A549 (cell line): ENCODE measurements at regions not wholly inside any gene's neighbourhood (a gene's known extent, or its start where the extent isn't known, plus 50 kb on each side); places are given as distances from the start of the nearest gene placed in this dataset.

ENCODE experiments used
- ATAC-seq, 2 experiments: fragments of 200-7000 bp in 1 of 2; fragments of >200 bp in 1 of 2; cut with Nextera tagmentation in 1 of 2; cut with Tn5 transposase in 1 of 2; 3 replicates each; pipeline versions ENCODE4 v1.8.0 to v1.9.1; 2018 to 2020; ENCODE audit warnings: mild to moderate bottlenecking in 1 of 2, moderate library complexity in 1 of 2
- CTCF ChIA-PET: fragments of 300-600 bp; sonication (Branson Sonifier 250); formaldehyde crosslinking; extraction: SDS; loops from one replicate; lab custom pipeline; 2021; ENCODE audit warnings: antibody characterized with exemption, inconsistent platforms; lab: Yijun Ruan, JAX
- POLR2A ChIA-PET: fragments of 350-600 bp; formaldehyde crosslinking; extraction: SDS; loops from one replicate; lab custom pipeline; 2021; ENCODE audit warnings: antibody characterized with exemption, inconsistent platforms; lab: Yijun Ruan, JAX
- DNase-seq, 2 experiments: peaks; one replicate each; pipeline versions ENCODE4 v3.0.0 to v3.0.0-alpha.2; 2011 to 2016; ENCODE audit warnings: low read depth in 1 of 2, low spot score in 1 of 2
- FAIRE-seq: peaks from 2 replicates; lab custom pipeline; 2011; peaks lifted over from hg19 to GRCh38; lab: Jason Lieb, UNC
- H3K27ac ChIP-seq, 2 experiments: fragments of >200 bp; sonication (Bioruptor Twin); formaldehyde crosslinking; 3 replicates each; pipeline ENCODE4 v1.5.1; 2016 to 2017
- H3K4me1 ChIP-seq: fragments of >200 bp; sonication (Bioruptor Twin); formaldehyde crosslinking; 3 replicates; pipeline ENCODE4 v1.6.1; 2016
- H3K4me2 ChIP-seq: fragments of >200 bp; sonication (Bioruptor Twin); formaldehyde crosslinking; 3 replicates; pipeline ENCODE4 v1.6.1; 2016
- H3K4me3 ChIP-seq: fragments of >200 bp; sonication (Bioruptor Twin); formaldehyde crosslinking; 3 replicates; pipeline ENCODE4 v1.5.1; 2016
- H3K9me3 ChIP-seq: fragments of >200 bp; sonication (Bioruptor Twin); formaldehyde crosslinking; 3 replicates; pipeline ENCODE4 v1.6.1; 2016
- BHLHE40 ChIP-seq: IDR thresholded peaks from 2 replicates; pipeline ENCODE4 v1.6.1; 2012; ENCODE audit warnings: low read depth, low read length, inconsistent platforms
- CEBPB ChIP-seq, 2 experiments: fragments of >200 bp in 1 of 2; sonication (Bioruptor Twin) in 1 of 2; formaldehyde crosslinking in 1 of 2; IDR thresholded peaks; 2 replicates each; pipeline ENCODE4 v1.6.1; 2012 to 2016
- EHF ChIP-seq: fragments of 250-450 bp; sonication (Bioruptor Pico); IDR thresholded peaks from 2 replicates; pipeline ENCODE4 v1.5.0; 2020; ENCODE audit warnings: mild to moderate bottlenecking
- EHMT2 ChIP-seq: fragments of 200-600 bp; sonication (generic); IDR thresholded peaks from 2 replicates; pipeline ENCODE4 v1.6.1; 2016; ENCODE audit warnings: antibody characterized with exemption, low read depth, mild to moderate bottlenecking, moderate library complexity
- FOSB ChIP-seq: fragments of 250-450 bp; sonication (Bioruptor Pico); IDR thresholded peaks from 2 replicates; pipeline ENCODE4 v1.5.0; 2020; ENCODE audit warnings: mild to moderate bottlenecking, moderate library complexity
- HDAC2 ChIP-seq: fragments of 200-600 bp; sonication (generic); IDR thresholded peaks from 2 replicates; pipeline ENCODE4 v1.6.1; 2016
- HES2 ChIP-seq: fragments of >200 bp; sonication (Bioruptor Twin); formaldehyde crosslinking; IDR thresholded peaks from 2 replicates; pipeline ENCODE4 v1.6.1; 2016
- HEYL ChIP-seq: fragments of 250-450 bp; sonication (Bioruptor Pico); IDR thresholded peaks from 2 replicates; pipeline ENCODE4 v1.8.0; 2021; ENCODE audit warnings: mild to moderate bottlenecking, moderate library complexity
- JUNB ChIP-seq: fragments of >200 bp; sonication (Bioruptor Twin); formaldehyde crosslinking; IDR thresholded peaks from 2 replicates; pipeline ENCODE4 v1.6.1; 2016
- MAFK ChIP-seq: fragments of 450-650 bp; IDR thresholded peaks from 2 replicates; pipeline ENCODE4 v1.6.1; 2014; ENCODE audit not compliant: partially characterized antibody
- MAX ChIP-seq: IDR thresholded peaks from 2 replicates; pipeline ENCODE4 v1.6.1; 2012
- MYC ChIP-seq: IDR thresholded peaks from 2 replicates; pipeline ENCODE4 v1.6.1; 2012; ENCODE audit warnings: mild to moderate bottlenecking, inconsistent platforms, low read length, improper control_type of control experiment, borderline replicate concordance
- NFE2L2 ChIP-seq: fragments of 150-350 bp; conservative IDR thresholded peaks from 2 replicates; pipeline ENCODE4 v1.6.1; 2014; ENCODE audit warnings: low read length
- NR3C1 ChIP-seq: fragments of >200 bp; sonication (Bioruptor Twin); formaldehyde crosslinking; IDR thresholded peaks from 3 replicates; pipeline ENCODE4 v1.6.1; 2017
- RAD21 ChIP-seq, 2 experiments: fragments of >200 bp in 1 of 2; sonication (Bioruptor Twin) in 1 of 2; formaldehyde crosslinking in 1 of 2; IDR thresholded peaks in 1 of 2; conservative IDR thresholded peaks in 1 of 2; 2 replicates in 1 of 2; 3 replicates in 1 of 2; pipeline ENCODE4 v1.6.1; 2012 to 2018; ENCODE audit warnings: inconsistent platforms in 1 of 2
- RARB ChIP-seq: fragments of 250-450 bp; sonication (Bioruptor Pico); IDR thresholded peaks from 2 replicates; pipeline ENCODE4 v1.8.0; 2021; ENCODE audit warnings: mild to moderate bottlenecking, moderate library complexity
- REST ChIP-seq: fragments of 200-600 bp; sonication (generic); IDR thresholded peaks from 2 replicates; pipeline ENCODE4 v1.6.1; 2016; ENCODE audit warnings: antibody characterized with exemption, mild to moderate bottlenecking, moderate library complexity
- RFX5 ChIP-seq: fragments of 450-650 bp; IDR thresholded peaks from 2 replicates; pipeline ENCODE4 v1.7.1; 2014; ENCODE audit warnings: antibody characterized with exemption, mild to moderate bottlenecking, moderate library complexity
- TFCP2L1 ChIP-seq: fragments of 250-450 bp; sonication (Bioruptor Pico); IDR thresholded peaks from 2 replicates; pipeline ENCODE4 v1.5.0; 2021; ENCODE audit warnings: mild to moderate bottlenecking
- ZFP36 ChIP-seq: fragments of 450-650 bp; IDR thresholded peaks from 2 replicates; pipeline ENCODE4 v1.6.1; 2014; ENCODE audit warnings: borderline replicate concordance; ENCODE audit not compliant: partially characterized antibody
- ZNF302 ChIP-seq: fragments of 250-450 bp; sonication (Bioruptor Pico); IDR thresholded peaks from 2 replicates; pipeline ENCODE4 v1.9.0; 2021; ENCODE audit warnings: inconsistent platforms, mild to moderate bottlenecking, moderate library complexity
- WGBS: methylation state at CpG from one replicate; pipeline ENCODE4 v1.1.6; 2017; ENCODE audit errors: missing lambda C conversion rate; 5-methylcytosine and 5-hydroxymethylcytosine counted together
- TF ChIP-seq, protein P1 (sequence below): IDR thresholded peaks from 2 replicates; pipeline ENCODE4 v1.6.1; 2012
- TF ChIP-seq, protein P2 (sequence below): fragments of >200 bp; sonication (Bioruptor Twin); formaldehyde crosslinking; IDR thresholded peaks from 3 replicates; pipeline ENCODE4 v1.5.1; 2016

DNA sequence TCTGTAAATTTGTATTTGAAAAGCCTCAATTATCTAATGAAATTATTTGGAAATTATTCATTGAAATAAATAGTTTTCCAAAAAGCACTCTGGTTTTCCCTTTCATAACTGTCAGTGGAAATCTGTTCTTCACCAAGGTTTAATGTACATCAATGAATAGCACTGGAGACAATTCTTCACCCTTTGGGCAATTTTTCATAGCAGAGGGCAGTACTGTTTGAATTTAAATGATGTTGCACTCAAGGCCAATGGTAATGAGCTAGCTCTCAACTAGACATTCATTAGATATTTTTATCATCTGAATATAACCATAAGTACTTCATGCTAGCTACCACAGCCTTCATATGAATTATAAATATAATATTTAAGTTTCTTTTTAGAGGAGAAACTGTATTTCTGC, 658.2 kb upstream of the CCDC54 start:
- ChIA-PET POLR2A (no interaction called here), CTCF (no interaction called here)
- no peak for DNase-seq
- no peak for ATAC-seq
- H3K4me1 ChIP-seq: no peaks in the 10 kb centered on the region
- FAIRE-seq: no peak
- H3K4me2 ChIP-seq: no peak overlapping the region
- no peak for TF ChIP-seq MAFK
- H3K4me3 ChIP-seq: no peak overlapping the region
- H3K27ac ChIP-seq: no peak overlapping the region
- H3K9me3 ChIP-seq: peaks cover 3% of the 10 kb centered on the region; the same call in 1 of the 3 replicates

- DNase-seq (no peak), ATAC-seq (no peak), FAIRE-seq (no peak)
- H3K4me3 ChIP-seq: no peak overlapping the region
- peaks cover 3% of the 10 kb centered on the region; the same call in 1 of the 3 replicates for H3K9me3 ChIP-seq
- H3K4me2 ChIP-seq: no peak overlapping the region
- ChIA-PET POLR2A (no interaction called here), CTCF (interaction anchor here (0.8 kb wide), 1 partner anchor 72 kb away, joined by 3 read pairs; no protein-coding TSS in a partner anchor)
- H3K4me1 ChIP-seq: no peaks in the 10 kb centered on the region
- TF ChIP-seq FOSB (no peak), MYC (no peak), RARB (CRISPR knock-in tag) (no peak), NR3C1 (no peak), HEYL (no peak)
- TF ChIP-seq, protein P1, sequence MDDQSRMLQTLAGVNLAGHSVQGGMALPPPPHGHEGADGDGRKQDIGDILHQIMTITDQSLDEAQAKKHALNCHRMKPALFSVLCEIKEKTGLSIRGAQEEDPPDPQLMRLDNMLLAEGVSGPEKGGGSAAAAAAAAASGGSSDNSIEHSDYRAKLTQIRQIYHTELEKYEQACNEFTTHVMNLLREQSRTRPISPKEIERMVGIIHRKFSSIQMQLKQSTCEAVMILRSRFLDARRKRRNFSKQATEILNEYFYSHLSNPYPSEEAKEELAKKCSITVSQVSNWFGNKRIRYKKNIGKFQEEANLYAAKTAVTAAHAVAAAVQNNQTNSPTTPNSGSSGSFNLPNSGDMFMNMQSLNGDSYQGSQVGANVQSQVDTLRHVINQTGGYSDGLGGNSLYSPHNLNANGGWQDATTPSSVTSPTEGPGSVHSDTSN: no peak
- H3K27ac ChIP-seq: no peak overlapping the region
- 13% methylated on average over 2 of the region's 2 CpGs for WGBS
Observed at GRCh38 chr3:106719583-106719982, 657.7 kb upstream of the CCDC54 start.

DNA sequence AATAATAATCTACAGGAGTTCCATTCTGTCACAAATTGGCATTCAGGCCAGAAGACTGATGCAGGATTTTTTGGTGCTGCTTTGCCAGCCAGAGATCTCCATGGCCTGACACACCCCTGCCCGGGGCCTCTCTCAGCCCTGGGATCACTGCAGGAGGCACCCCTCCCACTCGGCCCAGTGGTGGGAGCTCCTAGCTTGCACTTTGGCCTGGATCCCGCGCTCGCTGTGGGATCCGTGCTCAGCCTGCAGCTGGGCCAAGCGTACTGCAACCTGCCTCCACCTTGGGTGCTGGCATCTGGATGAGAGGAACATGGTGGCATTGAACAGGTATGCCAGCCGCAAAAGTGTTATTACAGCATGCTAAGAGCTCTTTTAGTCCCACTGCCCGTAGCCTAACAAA, 656.7 kb upstream of the CCDC54 start:
- WGBS: 70% methylated on average over 7 of the region's 9 CpGs
- FAIRE-seq: no peak
- Histone ChIP-seq H3K9me3 (no peaks in the 10 kb centered on the region; the same call in 2 of the 3 replicates), H3K4me2 (no peak overlapping the region), H3K4me3 (no peak overlapping the region), H3K4me1 (no peaks in the 10 kb centered on the region), H3K27ac (no peak overlapping the region)
- TF ChIP-seq TFCP2L1 (no peak), MAX (no peak), EHF (CRISPR knock-in tag) (no peak), NR3C1 (no peak), ZFP36 (no peak), CEBPB (IDR thresholded peaks at IDR 0.05) (no peak), RARB (CRISPR knock-in tag) (no peak), RFX5 (no peak), EHMT2 (no peak), HDAC2 (no peak)
- TF ChIP-seq, protein P2, sequence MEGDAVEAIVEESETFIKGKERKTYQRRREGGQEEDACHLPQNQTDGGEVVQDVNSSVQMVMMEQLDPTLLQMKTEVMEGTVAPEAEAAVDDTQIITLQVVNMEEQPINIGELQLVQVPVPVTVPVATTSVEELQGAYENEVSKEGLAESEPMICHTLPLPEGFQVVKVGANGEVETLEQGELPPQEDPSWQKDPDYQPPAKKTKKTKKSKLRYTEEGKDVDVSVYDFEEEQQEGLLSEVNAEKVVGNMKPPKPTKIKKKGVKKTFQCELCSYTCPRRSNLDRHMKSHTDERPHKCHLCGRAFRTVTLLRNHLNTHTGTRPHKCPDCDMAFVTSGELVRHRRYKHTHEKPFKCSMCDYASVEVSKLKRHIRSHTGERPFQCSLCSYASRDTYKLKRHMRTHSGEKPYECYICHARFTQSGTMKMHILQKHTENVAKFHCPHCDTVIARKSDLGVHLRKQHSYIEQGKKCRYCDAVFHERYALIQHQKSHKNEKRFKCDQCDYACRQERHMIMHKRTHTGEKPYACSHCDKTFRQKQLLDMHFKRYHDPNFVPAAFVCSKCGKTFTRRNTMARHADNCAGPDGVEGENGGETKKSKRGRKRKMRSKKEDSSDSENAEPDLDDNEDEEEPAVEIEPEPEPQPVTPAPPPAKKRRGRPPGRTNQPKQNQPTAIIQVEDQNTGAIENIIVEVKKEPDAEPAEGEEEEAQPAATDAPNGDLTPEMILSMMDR: no peak
- no peak for DNase-seq
- ChIA-PET POLR2A (no interaction called here), CTCF (interaction anchor here (0.8 kb wide), 1 partner anchor 73 kb away, joined by 3 read pairs; no protein-coding TSS in a partner anchor)
- no peak for ATAC-seq

DNA sequence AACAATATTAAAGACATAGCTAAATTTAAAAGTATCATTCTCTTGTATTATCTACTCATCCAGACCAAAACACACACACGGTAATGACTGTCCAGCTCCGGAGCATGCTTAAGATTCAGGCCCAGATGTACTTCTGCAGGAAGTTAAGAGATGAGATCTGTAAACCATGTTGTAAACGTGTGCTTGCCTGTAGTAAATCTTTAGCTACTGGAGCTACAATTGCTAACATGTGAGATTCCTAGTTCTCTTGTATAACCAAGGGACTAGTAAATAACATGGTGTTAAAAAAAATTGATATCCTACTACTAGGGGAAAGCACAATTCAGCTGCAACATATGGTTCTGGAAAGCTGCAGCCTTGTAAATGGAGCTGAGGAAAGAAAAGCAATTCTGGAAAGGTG, 651.7 kb upstream of the CCDC54 start:
- ATAC-seq (no peak), DNase-seq (no peak), FAIRE-seq (no peak)
- no peak overlapping the region for H3K27ac ChIP-seq
- no peak overlapping the region for H3K4me2 ChIP-seq
- CTCF ChIA-PET: no interaction called here
- no peaks in the 10 kb centered on the region; the same call in 2 of the 3 replicates for H3K9me3 ChIP-seq
- H3K4me1 ChIP-seq: peaks cover 15% of the 10 kb centered on the region
- WGBS: 68% methylated on average over 3 of the region's 3 CpGs
- H3K4me3 ChIP-seq: no peak overlapping the region
- TF ChIP-seq NR3C1 (no peak), NFE2L2 (no peak), HES2 (no peak), MAX (no peak), ZNF302 (CRISPR knock-in tag) (no peak), BHLHE40 (no peak), RAD21 (conservative IDR thresholded peaks at IDR 0.05 in 1 of 2, IDR thresholded peaks at IDR 0.05 in 1 of 2) (no peak), REST (no peak), JUNB (no peak)
- TF ChIP-seq, all 56 proteins: peak for 0
- POLR2A ChIA-PET: no interaction called here
